ENCODE measurements at regions not wholly inside any gene's neighbourhood (a gene's known extent, or its start where the extent isn't known, plus 50 kb on each side); places are given as distances from the start of the nearest gene placed in this dataset.

GRCh38 chr4:17157304-17157703 lies 258.9 kb upstream of the LDB2 start:
- DNase-seq (ENCODE audit: low read depth, low spot score) (no peak), FAIRE-seq (no peak)
- peaks cover 1 to 3% of the 10 kb centered on the region in 2 experiments for H3K27me3 ChIP-seq (ENCODE audit: control insufficient read depth in 2 of 2, insufficient read depth in 2 of 2, low read length in 2 of 2)
- TF ChIP-seq POLR2AphosphoS5 (IDR thresholded peaks at IDR 0.05; ENCODE audit: insufficient read depth, low read depth, low read length) = no peak
- TF ChIP-seq CTCF (IDR thresholded peaks at IDR 0.05; ENCODE audit: extremely low read depth in 1 of 2, insufficient read depth in 1 of 2, low read depth in 1 of 2, low read length in 2 of 2) = no peak
- no peak for TF ChIP-seq EZH2 (IDR thresholded peaks at IDR 0.05; ENCODE audit: borderline replicate concordance, low read depth, low read length, severe bottlenecking)
- no peak for TF ChIP-seq JUN (IDR thresholded peaks at IDR 0.05; ENCODE audit: borderline replicate concordance, insufficient read depth, insufficient read length, low read depth)
- TF ChIP-seq MYC (IDR thresholded peaks at IDR 0.05; ENCODE audit: low read depth, low read length) = no peak
- no peak for TF ChIP-seq POLR2A (IDR thresholded peaks at IDR 0.05; ENCODE audit: low read depth, low read length)
- no peak for TF ChIP-seq FOS (IDR thresholded peaks at IDR 0.05; ENCODE audit: borderline replicate concordance, insufficient read depth, low read length)
- TF ChIP-seq GATA2 (IDR thresholded peaks at IDR 0.05; ENCODE audit: insufficient read depth, insufficient read length, low read depth, low read length) = no peak
- TF ChIP-seq MAX (IDR thresholded peaks at IDR 0.05; ENCODE audit: insufficient read depth, insufficient read length) = no peak
- dilution Hi-C loops (cut with MboI; ENCODE audit: extremely low pct_ligation_motif_present, low sequenced_read_pairs) (no loop called here), intact Hi-C loops (cut with micrococcal nuclease) (no loop called here)
- no peak overlapping the region for H3K4me3 ChIP-seq (replicated peaks in 1 of 3; ENCODE audit: insufficient read depth in 1 of 3, low read depth in 1 of 3, low read length in 3 of 3)
- CTCF ChIA-PET = interaction anchor here (1.4 kb wide), 1 partner anchor 15 kb away, joined by 3 read pairs; no protein-coding TSS in a partner anchor
- POLR2A ChIA-PET = no interaction called here
- H3K9ac ChIP-seq (replicated peaks; ENCODE audit: extremely low read depth, insufficient read depth, low read length) = no peak overlapping the region
- no peaks in the 10 kb centered on the region for H3K79me2 ChIP-seq (ENCODE audit: control insufficient read depth, insufficient read depth, low read length)
- H3K4me2 ChIP-seq (ENCODE audit: insufficient read depth, low read length) = no peak overlapping the region
- no peaks in the 10 kb centered on the region for H4K20me1 ChIP-seq (replicated peaks; ENCODE audit: control insufficient read depth, extremely low read depth, insufficient read depth, low read length)
- no peaks in the 10 kb centered on the region for H3K9me3 ChIP-seq (replicated peaks; ENCODE audit: control insufficient read depth, insufficient read depth, low read length)
- no peaks in the 10 kb centered on the region for H3K36me3 ChIP-seq (ENCODE audit: control insufficient read depth in 2 of 2, extremely low read depth in 1 of 2, insufficient read depth in 2 of 2, low read length in 2 of 2)
- H3K27ac ChIP-seq (ENCODE audit: insufficient read depth, low read depth, low read length) = no peak overlapping the region
- BruUV-seq (replicated peaks) = no TSS peak
- H2AFZ ChIP-seq (ENCODE audit: low read depth, low read length) = no peak overlapping the region
- H3K9me1 ChIP-seq (replicated peaks; ENCODE audit: control insufficient read depth, extremely low read depth, insufficient read depth, low read length) = no peaks in the 10 kb centered on the region
- H3K4me1 ChIP-seq (ENCODE audit: control insufficient read depth, extremely low read depth, insufficient read depth, low read length) = no peaks in the 10 kb centered on the region
